ENCODE measurements at regions not wholly inside any gene's neighbourhood (a gene's known extent, or its start where the extent isn't known, plus 50 kb on each side); places are given as distances from the start of the nearest gene placed in this dataset.

- no peak for DNase-seq (ENCODE audit: low read depth in 4 of 4, low spot score in 1 of 4)
Observed at GRCh38 chr2:59703796-59704195, 849.7 kb downstream of the BCL11A start.

DNA sequence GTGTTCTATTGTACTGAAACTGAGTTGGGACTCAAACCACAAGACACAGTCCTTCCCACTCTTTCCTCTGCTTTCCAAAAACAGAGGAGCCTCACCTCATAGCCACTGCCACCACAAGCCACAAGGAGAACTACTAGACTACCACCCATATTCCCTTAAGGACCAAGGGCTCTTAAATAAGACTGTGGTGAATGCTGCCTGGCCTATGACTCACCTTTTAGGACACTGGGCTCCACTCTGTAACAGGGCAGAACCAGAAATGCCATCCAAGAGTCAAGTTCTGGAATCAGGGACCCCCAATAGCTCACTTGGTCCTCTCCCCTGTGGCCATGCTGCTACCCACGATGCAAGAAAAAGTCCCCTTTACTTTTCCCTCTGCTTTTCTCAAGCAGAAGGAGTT is 851.4 kb downstream of the BCL11A start:
- no peak for DNase-seq (ENCODE audit: low read depth in 4 of 4, low spot score in 1 of 4)

DNA sequence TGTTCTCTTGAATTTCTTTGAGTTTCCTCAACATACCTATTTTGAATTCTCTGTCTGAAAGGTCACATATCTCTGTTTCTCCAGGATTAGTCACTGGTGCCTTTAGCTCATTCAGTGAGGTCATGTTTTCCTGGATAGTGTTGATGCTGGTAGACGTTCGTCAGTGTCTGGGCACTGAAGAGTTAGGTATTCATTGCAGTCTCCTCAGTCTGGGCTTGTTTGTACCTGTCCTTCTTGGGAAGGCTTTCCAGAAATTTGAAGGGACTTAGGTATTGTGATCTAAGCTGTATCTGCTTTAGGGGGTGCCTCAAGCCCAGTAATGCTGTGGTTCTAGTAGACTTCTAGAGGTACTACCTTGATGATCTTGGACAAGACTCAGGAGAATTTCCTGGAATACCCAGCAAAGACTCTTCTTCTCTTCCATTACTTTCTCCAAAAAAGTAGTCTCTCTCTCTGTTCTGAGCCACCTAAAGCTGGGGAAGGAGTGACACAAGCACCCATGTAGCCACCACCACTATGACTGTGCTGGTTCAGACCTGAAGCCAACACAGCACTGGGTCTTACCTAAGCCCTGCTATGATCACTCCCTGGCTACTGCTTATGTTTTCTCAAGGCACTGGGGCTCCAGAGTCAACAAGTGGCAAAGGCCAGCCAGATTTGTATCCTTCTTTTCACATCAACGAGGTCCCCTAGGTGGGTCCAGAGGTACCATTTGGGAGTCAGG is 852.0 kb downstream of the BCL11A start:
- no peak for DNase-seq (ENCODE audit: low read depth in 4 of 4, low spot score in 1 of 4)

- no peak for DNase-seq (ENCODE audit: low read depth in 4 of 4, low spot score in 1 of 4)
Observed at GRCh38 chr2:59694176-59694575, 859.3 kb downstream of the BCL11A start.

DNA sequence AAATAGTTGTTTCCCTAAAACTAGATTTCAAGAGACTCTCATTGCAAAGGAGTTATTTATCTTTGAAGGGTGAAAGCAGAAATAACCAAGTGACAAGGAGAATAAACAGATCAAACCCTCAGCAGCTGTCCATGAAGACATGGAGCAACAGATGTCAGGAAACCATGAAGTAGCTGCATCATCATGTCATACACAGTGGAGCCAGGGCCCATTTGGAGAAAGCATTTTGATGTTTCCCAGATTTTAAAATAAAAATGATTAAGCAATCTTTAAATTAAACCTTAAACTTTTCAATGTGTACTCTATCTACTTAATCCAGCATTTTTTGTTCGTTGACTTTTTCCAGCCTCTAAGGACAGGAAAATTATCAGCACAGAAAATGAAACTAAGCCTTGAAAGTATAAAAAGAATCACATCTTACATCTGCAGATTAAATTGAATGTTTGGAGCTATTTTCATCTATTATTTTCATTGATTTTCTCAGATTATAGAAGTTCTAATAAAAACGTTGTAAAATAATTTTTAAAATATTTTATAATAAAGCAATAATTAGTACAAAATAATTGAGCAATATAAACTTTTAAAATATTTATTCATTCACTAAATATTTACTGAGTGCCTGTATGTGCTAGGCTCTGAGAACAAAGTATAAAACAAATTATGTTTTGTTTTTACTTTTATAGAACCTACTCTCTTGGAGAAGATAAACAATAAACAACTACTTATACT is 860.1 kb downstream of the BCL11A start:
- no peak for DNase-seq (ENCODE audit: low read depth in 4 of 4, low spot score in 1 of 4)

DNA sequence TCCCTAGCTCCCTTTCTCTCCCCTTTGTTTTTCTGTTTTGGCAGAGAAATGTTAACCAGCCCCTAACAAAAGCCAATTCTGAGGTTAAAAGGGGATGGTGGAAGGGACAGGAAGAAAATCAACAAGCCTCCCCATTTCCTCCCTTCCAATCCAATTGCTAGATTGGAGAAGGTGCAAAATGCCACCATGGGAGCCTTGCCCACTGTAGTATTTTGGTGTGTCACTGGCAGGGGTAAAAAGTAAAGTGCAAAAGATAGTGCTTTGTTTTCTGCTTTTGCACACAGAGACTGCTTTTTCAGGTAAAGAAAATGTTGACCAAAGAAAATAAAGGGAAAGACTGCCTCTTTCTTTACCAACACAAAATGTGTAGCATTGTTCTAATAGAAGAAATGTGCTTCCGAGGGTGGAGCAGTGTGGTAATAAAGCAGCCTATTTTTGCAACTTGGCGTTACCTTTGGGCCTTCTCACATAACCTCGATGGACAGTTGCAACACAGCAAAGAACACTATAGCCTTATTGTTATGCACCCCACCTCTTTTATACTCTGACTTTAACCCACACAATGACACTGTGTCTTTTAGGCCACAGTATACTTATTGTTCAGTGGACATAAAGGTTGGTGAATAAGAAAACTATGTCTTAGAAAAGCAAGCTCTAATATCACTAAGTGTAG is 861.8 kb downstream of the BCL11A start:
- DNase-seq (ENCODE audit: low read depth in 4 of 4, low spot score in 1 of 4): no peak

DNA sequence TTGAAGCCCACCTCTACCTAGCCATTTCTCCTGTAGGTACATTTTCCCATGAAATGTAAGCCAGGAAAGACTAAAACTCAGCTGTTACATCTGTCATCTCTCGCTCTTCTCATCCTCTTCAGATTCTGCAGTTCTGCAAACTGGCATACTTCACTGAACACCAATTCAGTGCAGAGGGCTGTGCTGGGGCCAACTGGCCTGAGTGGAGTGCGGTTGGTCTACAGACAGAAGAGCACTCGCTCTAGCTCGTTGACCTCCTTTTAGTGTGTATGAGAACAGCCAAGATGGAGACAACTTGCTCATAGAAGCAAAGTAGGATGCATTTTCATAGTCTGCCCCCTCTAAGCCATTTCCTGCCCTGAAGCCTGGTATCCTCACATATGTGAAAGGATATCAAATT is 862.6 kb downstream of the BCL11A start:
- DNase-seq (ENCODE audit: low read depth in 4 of 4, low spot score in 1 of 4): no peak

DNA sequence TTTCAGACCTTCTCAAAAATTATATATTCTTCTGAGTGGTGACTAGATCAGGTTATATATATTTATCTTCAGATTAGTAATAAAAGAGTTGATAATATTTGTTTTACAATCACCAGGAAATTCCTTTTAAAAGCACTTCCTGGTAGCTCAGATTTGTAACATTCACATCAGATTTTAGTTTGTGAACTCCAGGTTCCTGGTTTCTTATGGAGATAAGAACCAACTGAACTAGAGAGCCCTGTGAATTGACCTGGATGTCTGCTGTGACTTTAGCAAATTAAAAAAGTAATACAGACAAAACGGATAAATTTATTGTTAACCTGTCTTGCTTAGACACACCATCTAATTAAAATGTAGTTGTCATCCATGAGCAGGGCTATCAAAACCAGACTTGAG is 868.7 kb downstream of the BCL11A start:
- no peak for DNase-seq (ENCODE audit: low read depth in 4 of 4, low spot score in 1 of 4)

DNA sequence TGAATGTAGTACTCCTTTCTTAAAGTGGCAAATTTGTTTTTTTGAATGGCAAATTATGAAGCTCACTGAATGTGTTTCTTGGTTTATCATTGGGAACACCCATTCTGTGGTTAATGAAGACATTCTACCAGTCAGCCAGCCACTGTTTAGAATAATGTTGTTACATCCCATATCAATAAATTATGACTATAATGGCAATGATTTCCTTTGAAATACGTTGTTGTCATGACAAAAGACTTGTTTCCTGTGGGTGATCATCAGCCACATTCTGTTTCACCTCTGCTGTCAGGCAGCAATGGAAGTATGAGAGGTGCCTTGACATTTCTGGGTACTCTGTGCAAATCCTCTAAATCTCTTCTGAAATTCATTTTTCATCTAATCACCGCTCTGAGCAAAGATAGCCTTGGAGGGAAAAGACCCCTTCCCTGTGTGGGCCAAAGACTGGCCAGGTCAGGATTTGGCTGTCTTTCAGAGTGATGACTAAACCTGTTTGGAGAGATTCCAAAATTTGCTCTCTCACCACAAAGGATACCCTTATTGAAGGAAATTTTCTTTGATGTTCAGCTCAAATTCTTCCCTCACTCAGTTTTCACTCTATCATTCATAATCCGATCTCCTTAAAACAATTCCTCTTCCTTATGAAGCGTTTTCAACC is 869.2 kb downstream of the BCL11A start:
- DNase-seq (ENCODE audit: low read depth in 4 of 4, low spot score in 1 of 4): no peak

DNA sequence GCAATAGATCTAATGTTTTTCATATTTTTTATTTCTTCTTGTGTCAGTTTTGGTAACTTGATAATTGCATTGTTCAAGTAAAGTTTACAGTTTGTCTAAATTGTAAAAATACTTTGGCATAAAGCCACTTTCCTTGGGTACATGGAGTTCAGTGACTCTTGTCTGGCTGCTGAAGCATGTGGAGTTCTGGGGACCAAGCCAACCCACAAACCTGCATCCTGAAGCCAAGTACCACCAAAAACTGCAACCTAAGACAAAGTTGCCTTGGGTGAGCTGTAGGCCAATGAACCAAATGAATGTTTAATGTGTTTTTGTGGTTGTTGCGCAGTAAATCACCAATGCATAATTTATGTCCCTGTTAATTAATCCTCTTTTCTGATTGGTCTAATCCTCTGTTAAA is 872.6 kb downstream of the BCL11A start:
- DNase-seq (ENCODE audit: low read depth in 4 of 4, low spot score in 1 of 4): no peak

DNA sequence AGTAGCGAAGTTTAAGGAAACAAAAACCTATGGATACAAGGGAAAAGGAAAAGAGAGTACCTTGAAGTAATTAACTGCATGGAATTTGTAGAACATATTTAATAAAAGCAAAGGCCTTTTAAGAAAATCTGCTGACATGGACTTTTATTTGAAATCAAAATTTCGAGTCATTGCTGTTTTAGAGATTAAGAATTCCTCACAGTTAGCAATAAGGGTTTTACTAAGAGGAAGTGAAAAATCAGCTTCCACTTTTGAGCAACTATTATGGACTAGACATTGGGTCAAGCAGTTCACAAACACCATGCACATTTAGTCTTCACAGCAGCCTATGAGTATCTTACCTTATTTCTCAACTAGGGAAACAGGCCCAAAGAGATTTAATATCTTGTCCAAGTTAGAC is 876.3 kb downstream of the BCL11A start:
- DNase-seq (ENCODE audit: low read depth in 4 of 4, low spot score in 1 of 4): no peak

GRCh38 chr2:59674100-59674499 is 879.4 kb downstream of the BCL11A start:
- no peak for DNase-seq (ENCODE audit: low read depth in 4 of 4, low spot score in 1 of 4)

- no peak for DNase-seq (ENCODE audit: low read depth in 4 of 4, low spot score in 1 of 4)
Observed at GRCh38 chr2:59665021-59665420, 888.4 kb downstream of the BCL11A start.

- DNase-seq (ENCODE audit: low read depth in 4 of 4, low spot score in 1 of 4): no peak
Observed at GRCh38 chr2:59662127-59662861, 891.2 kb downstream of the BCL11A start.

DNA sequence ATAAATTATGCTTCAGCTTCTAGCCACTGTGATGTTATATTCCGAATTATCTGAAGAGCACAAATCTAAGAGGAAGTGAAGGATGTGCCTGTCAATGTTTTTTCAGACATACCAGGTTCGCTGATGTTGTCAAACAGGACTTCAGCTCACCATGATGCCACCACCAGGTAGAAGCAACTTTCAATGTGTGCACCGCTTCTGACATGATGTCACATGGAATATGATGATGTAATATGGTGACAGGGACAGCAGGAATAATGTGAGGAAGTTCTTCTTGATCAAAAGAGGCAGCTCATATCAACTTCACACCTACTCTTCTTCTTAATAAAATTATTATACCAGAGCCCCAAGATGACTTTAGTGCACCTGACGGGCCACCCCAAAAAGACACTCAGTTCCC is 893.2 kb downstream of the BCL11A start:
- no peak for DNase-seq (ENCODE audit: low read depth in 4 of 4, low spot score in 1 of 4)

- no peak for DNase-seq (ENCODE audit: low read depth in 4 of 4, low spot score in 1 of 4)
Observed at GRCh38 chr2:59658906-59659635, 894.4 kb downstream of the BCL11A start.

DNA sequence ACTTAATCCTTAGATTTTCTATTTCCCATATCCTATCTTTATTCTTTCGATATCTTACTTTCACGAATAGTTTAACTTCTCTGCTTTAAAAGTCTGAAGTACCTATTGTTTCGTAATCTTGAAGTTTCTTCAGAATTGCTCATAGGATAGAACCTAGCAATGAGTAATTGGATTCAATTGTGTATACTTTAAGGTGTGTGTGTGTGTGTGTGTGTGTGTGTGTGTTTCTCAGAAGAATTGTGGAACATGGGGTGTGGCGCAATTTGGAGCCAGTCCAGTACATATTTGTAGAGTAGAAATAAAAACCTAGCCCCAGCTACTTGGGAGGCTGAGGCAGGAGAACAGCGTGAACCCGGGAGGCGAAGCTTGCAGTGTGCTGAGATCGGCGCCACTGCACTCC is 897.6 kb downstream of the BCL11A start:
- DNase-seq (ENCODE audit: low read depth in 4 of 4, low spot score in 1 of 4): no peak

DNA sequence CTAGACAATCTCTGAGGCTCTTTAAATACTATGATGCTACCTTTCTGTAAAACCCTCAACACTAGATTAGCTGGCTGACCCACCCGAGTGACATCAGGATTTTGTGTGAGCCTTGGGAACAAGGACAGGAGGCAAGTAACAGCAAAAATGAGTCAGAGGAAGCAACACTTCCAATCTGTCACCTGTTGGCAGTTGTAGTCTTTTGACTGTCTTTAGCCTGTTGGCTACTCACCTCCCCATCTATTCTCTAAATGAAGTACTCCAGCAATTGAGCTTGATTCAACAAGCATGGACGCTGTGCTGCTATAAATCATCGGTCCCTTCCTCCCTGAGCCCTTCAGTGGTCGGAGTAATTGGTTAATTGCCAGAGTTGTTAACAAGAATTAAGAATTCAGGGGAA is 898.7 kb downstream of the BCL11A start:
- DNase-seq (ENCODE audit: low read depth in 4 of 4, low spot score in 1 of 4): no peak

- DNase-seq (ENCODE audit: low read depth in 4 of 4, low spot score in 1 of 4): no peak
Observed at GRCh38 chr2:59653164-59653563, 900.3 kb downstream of the BCL11A start.

- no peak for DNase-seq (ENCODE audit: low read depth in 4 of 4, low spot score in 1 of 4)
Observed at GRCh38 chr2:59630789-59631188, 922.7 kb downstream of the BCL11A start.

All from stimulated activated CD4-positive, alpha-beta T cell treated with anti-CD3 and anti-CD28 coated beads, Interleukin-1b, Interleukin-23, amount 100 ng/mL, for 24 hours (primary cell).